ENCODE measurements at regions not wholly inside any gene's neighbourhood (a gene's known extent, or its start where the extent isn't known, plus 50 kb on each side); places are given as distances from the start of the nearest gene placed in this dataset.

DNA sequence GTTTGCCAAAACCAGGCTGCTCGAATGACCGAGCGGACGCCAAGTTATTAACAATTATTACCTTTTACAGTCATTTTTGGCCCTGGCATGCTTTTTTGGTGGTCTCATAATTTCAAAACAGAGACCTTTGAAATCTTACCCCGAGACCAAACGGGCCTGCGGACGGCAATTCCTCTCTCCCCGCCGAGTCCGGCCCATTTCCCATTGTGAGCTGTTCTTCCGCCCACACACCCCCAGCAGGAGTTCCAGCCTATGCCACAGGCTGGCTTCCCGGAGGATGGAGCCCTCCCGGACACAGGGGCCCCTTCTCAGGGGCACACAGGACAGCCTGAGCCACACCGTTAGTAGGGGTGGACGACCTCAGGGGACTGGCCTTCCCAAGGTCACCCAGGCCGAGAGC lies 130.7 kb downstream of the C16orf95 start:
- TF ChIP-seq, protein P1, sequence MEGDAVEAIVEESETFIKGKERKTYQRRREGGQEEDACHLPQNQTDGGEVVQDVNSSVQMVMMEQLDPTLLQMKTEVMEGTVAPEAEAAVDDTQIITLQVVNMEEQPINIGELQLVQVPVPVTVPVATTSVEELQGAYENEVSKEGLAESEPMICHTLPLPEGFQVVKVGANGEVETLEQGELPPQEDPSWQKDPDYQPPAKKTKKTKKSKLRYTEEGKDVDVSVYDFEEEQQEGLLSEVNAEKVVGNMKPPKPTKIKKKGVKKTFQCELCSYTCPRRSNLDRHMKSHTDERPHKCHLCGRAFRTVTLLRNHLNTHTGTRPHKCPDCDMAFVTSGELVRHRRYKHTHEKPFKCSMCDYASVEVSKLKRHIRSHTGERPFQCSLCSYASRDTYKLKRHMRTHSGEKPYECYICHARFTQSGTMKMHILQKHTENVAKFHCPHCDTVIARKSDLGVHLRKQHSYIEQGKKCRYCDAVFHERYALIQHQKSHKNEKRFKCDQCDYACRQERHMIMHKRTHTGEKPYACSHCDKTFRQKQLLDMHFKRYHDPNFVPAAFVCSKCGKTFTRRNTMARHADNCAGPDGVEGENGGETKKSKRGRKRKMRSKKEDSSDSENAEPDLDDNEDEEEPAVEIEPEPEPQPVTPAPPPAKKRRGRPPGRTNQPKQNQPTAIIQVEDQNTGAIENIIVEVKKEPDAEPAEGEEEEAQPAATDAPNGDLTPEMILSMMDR (IDR thresholded peaks at IDR 0.05; ENCODE audit: poor library complexity), result no peak
- TF ChIP-seq EZH2 (IDR thresholded peaks at IDR 0.05; ENCODE audit: borderline replicate concordance) (no peak), EZH2phosphoT487 (IDR thresholded peaks at IDR 0.05; ENCODE audit: low read depth, severe bottlenecking, unreplicated experiment) (no peak)

Measured in hepatocyte (in vitro differentiated cells).